NCI-H748 (cell line): ENCODE measurements at regions not wholly inside any gene's neighbourhood (a gene's known extent, or its start where the extent isn't known, plus 50 kb on each side); places are given as distances from the start of the nearest gene placed in this dataset.
A peak's percentile ranks its signal among the peaks of the same experiment; 100 is the strongest.

Source experiments
- DNase-seq: peaks from one replicate; lab custom pipeline; 2025; ENCODE audit not compliant: unreplicated experiment; lab: John Stamatoyannopoulos, UW

- DNase-seq = no peak
Observed at GRCh38 chr13:26155568-26155967, 66.5 kb downstream of the RNF6 start.

DNA sequence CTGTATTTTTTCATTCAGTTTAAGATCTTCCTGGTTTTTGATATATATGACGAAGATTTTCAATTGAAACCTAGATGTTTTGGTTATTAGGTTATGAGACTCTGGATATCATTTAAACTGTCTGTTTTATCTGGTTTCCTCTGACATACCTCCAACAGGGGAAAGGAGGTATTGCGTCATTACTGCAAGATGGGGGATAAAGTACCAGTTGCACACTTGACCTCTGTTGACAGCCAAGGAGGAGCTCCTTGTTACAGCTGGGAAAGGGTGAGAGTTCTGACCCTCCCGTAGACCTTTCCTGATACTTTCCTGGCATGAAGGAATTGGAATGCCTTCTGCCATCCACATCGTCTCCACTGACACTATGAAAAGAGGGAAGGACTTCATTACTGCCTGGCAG lies 82.0 kb upstream of the SHISA2 start:
- no peak for DNase-seq

- DNase-seq = peak; percentile 23
Observed at GRCh38 chr13:26133286-26133685, 81.5 kb upstream of the SHISA2 start.

- no peak for DNase-seq
Observed at GRCh38 chr13:26132756-26133155, 80.9 kb upstream of the SHISA2 start.

DNA sequence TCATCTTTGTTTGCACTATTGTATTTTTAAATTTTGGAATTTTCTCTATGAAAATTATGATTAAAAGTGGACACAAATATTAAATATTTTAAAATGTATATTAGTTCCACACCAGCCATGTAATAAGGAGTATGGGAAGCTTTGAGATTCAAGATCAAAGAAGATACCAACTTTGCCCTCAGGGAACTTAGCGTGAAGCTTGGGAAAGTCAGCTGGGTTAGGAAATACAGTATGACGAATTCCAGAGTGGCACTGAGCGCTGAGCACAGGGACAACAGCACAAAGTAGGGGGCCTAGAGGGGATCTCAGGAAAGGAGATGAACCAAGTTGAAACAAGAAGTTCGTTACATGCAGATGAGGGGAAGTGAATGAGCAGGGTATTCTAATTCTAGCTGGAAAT lies 76.9 kb upstream of the SHISA2 start:
- DNase-seq = no peak

GRCh38 chr13:26117620-26118019 lies 65.8 kb upstream of the SHISA2 start:
- DNase-seq = no peak

GRCh38 chr13:26112843-26113242 lies 61.0 kb upstream of the SHISA2 start:
- DNase-seq = peak; percentile 42

DNA sequence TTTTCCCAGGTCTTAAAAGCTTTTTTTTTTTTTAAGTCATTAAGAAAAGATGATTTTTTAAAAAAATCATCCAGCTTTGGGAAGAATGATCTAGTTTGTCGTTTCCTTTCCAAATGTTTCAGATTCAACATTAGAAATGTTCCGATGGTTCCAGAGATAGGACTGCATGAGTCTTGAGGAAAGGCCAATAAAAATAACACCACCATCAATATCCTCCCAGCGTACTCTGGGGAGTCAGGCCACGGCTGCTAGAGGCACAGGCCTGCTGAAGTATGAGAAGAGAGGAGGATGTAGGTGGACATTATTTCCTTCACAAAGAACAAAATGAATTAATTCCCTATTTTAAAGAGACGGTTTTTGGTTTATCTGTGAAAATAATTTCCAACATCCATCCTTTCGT lies 60.0 kb upstream of the SHISA2 start:
- DNase-seq = no peak
